ENCODE measurements at regions not wholly inside any gene's neighbourhood (a gene's known extent, or its start where the extent isn't known, plus 50 kb on each side); places are given as distances from the start of the nearest gene placed in this dataset.

DNA sequence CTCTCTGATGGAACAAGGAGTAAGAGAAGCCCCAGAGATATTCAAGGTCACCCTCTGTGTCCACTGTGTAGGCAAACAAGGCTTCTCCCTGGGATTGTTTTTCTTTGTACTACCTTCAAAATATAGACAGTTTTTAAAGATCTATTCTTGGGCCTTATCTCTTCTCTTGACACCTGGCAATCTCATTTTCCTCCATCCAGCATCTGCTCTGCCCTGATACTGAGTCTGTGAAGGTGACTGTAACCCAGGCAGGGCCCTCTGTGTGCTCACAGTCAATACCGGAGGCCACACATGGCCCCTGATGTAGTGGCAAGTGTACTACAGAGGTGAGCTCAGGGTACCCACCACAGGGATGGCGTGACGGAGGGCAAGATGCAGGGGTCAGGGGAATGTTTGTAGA lies 221.1 kb downstream of the SNX10 start:
- TF ChIP-seq, protein P1, sequence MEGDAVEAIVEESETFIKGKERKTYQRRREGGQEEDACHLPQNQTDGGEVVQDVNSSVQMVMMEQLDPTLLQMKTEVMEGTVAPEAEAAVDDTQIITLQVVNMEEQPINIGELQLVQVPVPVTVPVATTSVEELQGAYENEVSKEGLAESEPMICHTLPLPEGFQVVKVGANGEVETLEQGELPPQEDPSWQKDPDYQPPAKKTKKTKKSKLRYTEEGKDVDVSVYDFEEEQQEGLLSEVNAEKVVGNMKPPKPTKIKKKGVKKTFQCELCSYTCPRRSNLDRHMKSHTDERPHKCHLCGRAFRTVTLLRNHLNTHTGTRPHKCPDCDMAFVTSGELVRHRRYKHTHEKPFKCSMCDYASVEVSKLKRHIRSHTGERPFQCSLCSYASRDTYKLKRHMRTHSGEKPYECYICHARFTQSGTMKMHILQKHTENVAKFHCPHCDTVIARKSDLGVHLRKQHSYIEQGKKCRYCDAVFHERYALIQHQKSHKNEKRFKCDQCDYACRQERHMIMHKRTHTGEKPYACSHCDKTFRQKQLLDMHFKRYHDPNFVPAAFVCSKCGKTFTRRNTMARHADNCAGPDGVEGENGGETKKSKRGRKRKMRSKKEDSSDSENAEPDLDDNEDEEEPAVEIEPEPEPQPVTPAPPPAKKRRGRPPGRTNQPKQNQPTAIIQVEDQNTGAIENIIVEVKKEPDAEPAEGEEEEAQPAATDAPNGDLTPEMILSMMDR (IDR thresholded peaks at IDR 0.05), result no peak
- no peak for TF ChIP-seq POLR2A (IDR thresholded peaks at IDR 0.05)
- no peak for TF ChIP-seq EP300 (IDR thresholded peaks at IDR 0.05)
